Activated T-helper 17 cell treated with anti-CD3 and anti-CD28 coated beads, Interleukin-2, amount 50 U/mL, for 72 hours (primary cell): ENCODE measurements at regions not wholly inside any gene's neighbourhood (a gene's known extent, or its start where the extent isn't known, plus 50 kb on each side); places are given as distances from the start of the nearest gene placed in this dataset.
A peak's percentile ranks its signal among the peaks of the same experiment; 100 is the strongest.

Experiments
- ATAC-seq: fragments of 150-1000 bp; cut with Tn5 transposase; replicated peaks from 2 replicates; pipeline ENCODE4 v1.10.0; 2021; ENCODE audit warnings: mild to moderate bottlenecking, moderate library complexity
- H3K27ac Mint-ChIP-seq: one replicate; pipeline ENCODE4 v1.8.0; 2022; ENCODE audit warnings: mixed read lengths
- H3K27me3 Mint-ChIP-seq: one replicate; pipeline ENCODE4 v1.8.0; 2022; ENCODE audit warnings: mixed read lengths
- H3K36me3 Mint-ChIP-seq: one replicate; pipeline ENCODE4 v1.8.0; 2022; ENCODE audit warnings: low read depth, mild to moderate bottlenecking, mixed read lengths
- H3K4me1 Mint-ChIP-seq: one replicate; pipeline ENCODE4 v1.8.0; 2022; ENCODE audit warnings: mixed read lengths
- H3K4me3 Mint-ChIP-seq: one replicate; pipeline ENCODE4 v1.8.0; 2022; ENCODE audit warnings: mild to moderate bottlenecking, mixed read lengths
- H3K9me3 Mint-ChIP-seq: one replicate; pipeline ENCODE4 v1.8.0; 2022; ENCODE audit warnings: mixed read lengths

GRCh38 chr15:91769476-91769875 is 84.0 kb upstream of the SLCO3A1 start:
- H3K4me1 Mint-ChIP-seq, result no peaks in the 10 kb centered on the region
- no peaks in the 10 kb centered on the region for H3K36me3 Mint-ChIP-seq
- H3K27ac Mint-ChIP-seq, result no peak overlapping the region
- ATAC-seq, result no peak
- no peak overlapping the region for H3K4me3 Mint-ChIP-seq
- H3K27me3 Mint-ChIP-seq, result peaks cover 15% of the 10 kb centered on the region
- no peaks in the 10 kb centered on the region for H3K9me3 Mint-ChIP-seq

- no peak overlapping the region for H3K27ac Mint-ChIP-seq
- H3K4me1 Mint-ChIP-seq, result no peaks in the 10 kb centered on the region
- H3K9me3 Mint-ChIP-seq, result no peaks in the 10 kb centered on the region
- ATAC-seq, result no peak
- no peaks in the 10 kb centered on the region for H3K36me3 Mint-ChIP-seq
- H3K4me3 Mint-ChIP-seq, result no peak overlapping the region
- peaks cover 16% of the 10 kb centered on the region for H3K27me3 Mint-ChIP-seq
Observed at GRCh38 chr15:91769894-91770293, 83.6 kb upstream of the SLCO3A1 start.

DNA sequence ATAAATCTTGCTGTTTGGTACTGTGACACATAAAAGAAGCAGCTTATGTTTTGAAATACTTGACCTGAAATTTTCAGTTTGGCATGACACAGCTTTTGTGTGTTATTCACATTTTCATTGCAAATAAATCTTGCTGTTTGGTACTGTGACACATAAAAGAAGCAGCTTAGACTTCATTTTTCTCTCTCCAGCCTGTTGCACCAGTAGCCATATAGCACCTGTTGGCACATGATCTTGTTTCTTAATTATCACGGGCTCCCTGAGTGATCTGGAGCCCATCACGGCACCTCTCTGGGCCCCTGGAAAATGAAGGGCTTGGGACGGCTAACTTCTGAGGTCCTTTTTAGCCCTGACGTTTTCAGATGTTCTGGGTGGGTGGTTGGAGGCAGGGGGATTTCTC is 77.4 kb upstream of the SLCO3A1 start:
- Mint-ChIP-seq H3K4me3 (no peak overlapping the region), H3K36me3 (no peaks in the 10 kb centered on the region)
- ATAC-seq, result no peak

DNA sequence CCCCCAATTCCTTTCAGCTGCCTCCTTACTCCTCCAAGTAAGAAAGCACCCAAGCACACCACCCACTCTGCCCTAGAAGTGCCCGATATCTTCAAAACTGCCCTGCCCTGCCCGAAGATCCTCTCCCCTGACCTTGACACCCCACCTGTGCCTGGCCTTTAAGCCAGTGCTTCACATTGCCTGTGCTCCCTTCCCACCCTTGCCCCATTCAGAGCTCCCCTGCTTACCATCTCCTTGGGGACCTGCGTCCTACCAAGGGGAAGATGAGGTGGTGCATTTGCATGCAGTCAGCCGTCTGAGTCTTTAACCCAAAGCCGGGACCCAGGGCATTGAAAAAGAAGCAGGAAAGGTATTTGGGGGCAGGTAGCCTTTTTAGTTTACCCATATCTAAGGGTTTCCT is 73.5 kb upstream of the SLCO3A1 start:
- no peaks in the 10 kb centered on the region for H3K4me1 Mint-ChIP-seq
- no peaks in the 10 kb centered on the region for H3K9me3 Mint-ChIP-seq
- H3K36me3 Mint-ChIP-seq, result no peaks in the 10 kb centered on the region
- ATAC-seq, result no peak
- H3K4me3 Mint-ChIP-seq, result no peak overlapping the region
- H3K27me3 Mint-ChIP-seq, result peaks cover 16% of the 10 kb centered on the region
- H3K27ac Mint-ChIP-seq, result no peak overlapping the region

More for the DNA sequence above, 77.4 kb upstream of the SLCO3A1 start:
- Mint-ChIP-seq H3K27ac (no peak overlapping the region), H3K27me3 (peaks cover 22% of the 10 kb centered on the region), H3K9me3 (no peaks in the 10 kb centered on the region), H3K4me1 (no peaks in the 10 kb centered on the region)

- ATAC-seq, result no peak
- Mint-ChIP-seq H3K27ac (no peak overlapping the region), H3K4me1 (no peaks in the 10 kb centered on the region), H3K36me3 (no peaks in the 10 kb centered on the region), H3K27me3 (peaks cover 16% of the 10 kb centered on the region), H3K9me3 (no peaks in the 10 kb centered on the region), H3K4me3 (no peak overlapping the region)
Observed at GRCh38 chr15:91780387-91780786, 73.1 kb upstream of the SLCO3A1 start.

DNA sequence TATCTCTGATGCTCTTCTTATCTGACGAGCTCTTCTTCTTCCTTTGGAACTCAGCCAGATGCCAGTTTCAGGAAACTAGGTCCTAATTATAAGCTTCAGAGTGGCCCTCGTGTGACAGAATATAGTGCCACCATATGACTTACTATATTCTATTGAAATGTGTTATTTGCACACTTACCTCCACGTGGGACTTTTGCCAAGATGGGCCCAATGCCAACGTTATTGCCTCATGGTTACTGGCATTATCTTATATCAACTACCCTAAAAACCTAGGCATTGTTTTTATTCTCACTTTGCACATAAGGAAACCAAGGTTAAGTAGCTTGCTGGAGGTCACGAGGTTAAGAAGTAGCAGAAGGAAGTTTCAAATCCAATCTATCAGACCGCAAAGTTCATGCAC is 71.3 kb upstream of the SLCO3A1 start:
- Mint-ChIP-seq H3K27me3 (peaks cover 16% of the 10 kb centered on the region), H3K9me3 (no peaks in the 10 kb centered on the region)
- no peak for ATAC-seq

DNA sequence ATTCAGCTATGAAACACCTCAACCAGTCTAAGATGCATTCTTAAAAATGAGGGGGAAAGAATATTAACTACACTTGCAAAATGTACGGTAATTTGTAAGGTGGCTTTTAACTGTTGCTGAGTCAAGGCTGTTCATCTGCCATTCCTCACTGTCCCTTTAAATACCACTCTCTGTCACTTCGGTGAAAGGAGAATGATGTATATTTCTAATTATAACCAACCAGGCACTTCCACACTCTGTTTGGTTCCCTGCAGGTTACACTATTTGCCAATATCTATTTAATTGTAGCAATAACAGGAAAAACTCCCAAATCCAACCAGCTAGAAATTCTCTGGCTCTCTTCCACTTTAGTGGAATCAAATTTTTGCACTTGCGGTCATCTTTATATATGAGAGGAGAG is 70.5 kb upstream of the SLCO3A1 start:
- H3K36me3 Mint-ChIP-seq, result no peaks in the 10 kb centered on the region
- no peak overlapping the region for H3K27ac Mint-ChIP-seq
- no peaks in the 10 kb centered on the region for H3K4me1 Mint-ChIP-seq
- no peak for ATAC-seq
- peaks cover 11% of the 10 kb centered on the region for H3K27me3 Mint-ChIP-seq
- H3K4me3 Mint-ChIP-seq, result no peak overlapping the region
- no peaks in the 10 kb centered on the region for H3K9me3 Mint-ChIP-seq

More for the DNA sequence above, 71.3 kb upstream of the SLCO3A1 start:
- Mint-ChIP-seq H3K27ac (no peak overlapping the region), H3K4me1 (no peaks in the 10 kb centered on the region), H3K4me3 (no peak overlapping the region), H3K36me3 (no peaks in the 10 kb centered on the region)

- peaks cover 11% of the 10 kb centered on the region for H3K27me3 Mint-ChIP-seq
Observed at GRCh38 chr15:91783451-91783850, 70.1 kb upstream of the SLCO3A1 start.

DNA sequence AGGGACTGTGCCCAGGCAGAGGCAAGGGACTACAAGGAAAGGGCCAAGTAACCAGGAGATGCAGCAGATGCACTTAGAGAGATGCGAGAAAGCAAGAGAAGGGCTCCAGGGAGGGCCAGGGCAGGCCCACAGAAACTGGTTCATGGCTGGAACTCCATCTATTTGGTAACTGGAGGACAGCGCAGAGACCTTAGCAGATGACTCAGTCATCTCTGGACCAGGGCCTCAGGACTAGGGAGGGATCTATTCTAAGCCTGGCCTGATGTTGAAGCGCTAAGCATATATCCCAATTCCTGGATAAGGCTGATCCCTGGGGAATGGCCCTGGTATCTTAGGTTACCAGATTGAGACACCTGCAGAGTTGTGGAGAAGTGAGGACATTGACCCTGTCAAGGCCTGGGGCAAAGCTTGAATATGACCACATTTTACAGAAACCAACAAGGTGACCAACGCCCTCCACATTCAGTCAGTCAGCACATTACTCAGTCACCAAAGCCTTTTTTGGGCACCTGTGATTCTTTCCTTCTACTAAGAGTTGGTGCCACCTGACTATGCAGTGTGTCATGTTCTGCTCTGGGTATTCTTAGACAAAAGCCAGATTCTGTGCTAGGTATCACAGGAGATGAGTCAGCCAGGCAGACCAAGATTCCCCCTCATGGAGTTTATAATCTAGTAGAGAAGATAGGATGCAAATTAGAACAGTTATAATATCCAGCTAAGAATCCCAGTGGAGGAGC is 68.4 kb upstream of the SLCO3A1 start:
- Mint-ChIP-seq H3K4me3 (no peak overlapping the region), H3K27me3 (peaks cover 7% of the 10 kb centered on the region), H3K4me1 (no peaks in the 10 kb centered on the region), H3K27ac (no peak overlapping the region), H3K9me3 (no peaks in the 10 kb centered on the region), H3K36me3 (no peaks in the 10 kb centered on the region)
- peak; percentile 57 for ATAC-seq

More at GRCh38 chr15:91783451-91783850, 70.1 kb upstream of the SLCO3A1 start:
- Mint-ChIP-seq H3K4me1 (no peaks in the 10 kb centered on the region), H3K36me3 (no peaks in the 10 kb centered on the region), H3K27ac (no peak overlapping the region), H3K9me3 (no peaks in the 10 kb centered on the region), H3K4me3 (no peak overlapping the region)
- no peak for ATAC-seq

GRCh38 chr15:91787198-91787597 is 66.3 kb upstream of the SLCO3A1 start:
- H3K27me3 Mint-ChIP-seq, result peaks cover 6% of the 10 kb centered on the region
- no peak for ATAC-seq
- no peaks in the 10 kb centered on the region for H3K9me3 Mint-ChIP-seq
- H3K27ac Mint-ChIP-seq, result no peak overlapping the region
- no peaks in the 10 kb centered on the region for H3K4me1 Mint-ChIP-seq
- H3K36me3 Mint-ChIP-seq, result no peaks in the 10 kb centered on the region
- no peak overlapping the region for H3K4me3 Mint-ChIP-seq

DNA sequence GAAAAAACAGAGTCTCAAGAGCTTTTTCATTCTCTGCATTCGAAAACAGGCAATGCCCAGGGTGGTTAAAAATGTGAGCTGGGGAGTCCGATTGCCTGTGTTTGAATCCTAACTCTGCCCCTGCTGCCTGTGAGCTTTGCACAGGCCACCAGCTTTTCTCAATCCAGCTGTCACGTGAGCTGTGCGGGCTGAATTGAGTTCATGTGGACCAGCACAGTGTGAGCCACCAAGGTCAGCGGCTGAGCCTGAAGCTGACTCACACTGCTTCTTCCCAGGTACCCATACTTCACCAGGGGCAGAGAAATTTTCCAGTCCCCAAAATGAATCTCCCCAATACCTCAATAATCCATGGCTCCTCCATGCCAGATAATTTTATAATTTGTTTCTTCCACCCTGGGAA is 64.4 kb upstream of the SLCO3A1 start:
- Mint-ChIP-seq H3K36me3 (no peaks in the 10 kb centered on the region), H3K4me1 (no peaks in the 10 kb centered on the region), H3K27me3 (peaks cover 11% of the 10 kb centered on the region), H3K4me3 (no peak overlapping the region), H3K27ac (no peak overlapping the region), H3K9me3 (no peaks in the 10 kb centered on the region)
- no peak for ATAC-seq

- no peaks in the 10 kb centered on the region for H3K4me1 Mint-ChIP-seq
- no peak overlapping the region for H3K27ac Mint-ChIP-seq
- ATAC-seq, result no peak
- no peak overlapping the region for H3K4me3 Mint-ChIP-seq
- H3K9me3 Mint-ChIP-seq, result no peaks in the 10 kb centered on the region
- H3K36me3 Mint-ChIP-seq, result no peaks in the 10 kb centered on the region
- H3K27me3 Mint-ChIP-seq, result peaks cover 15% of the 10 kb centered on the region
Observed at GRCh38 chr15:91790836-91791235, 62.7 kb upstream of the SLCO3A1 start.

GRCh38 chr15:91793771-91794170 is 59.7 kb upstream of the SLCO3A1 start:
- Mint-ChIP-seq H3K27ac (no peak overlapping the region), H3K27me3 (peaks cover 16% of the 10 kb centered on the region), H3K4me3 (no peak overlapping the region), H3K9me3 (no peaks in the 10 kb centered on the region), H3K4me1 (no peaks in the 10 kb centered on the region), H3K36me3 (no peaks in the 10 kb centered on the region)
- ATAC-seq, result no peak

- Mint-ChIP-seq H3K4me1 (no peaks in the 10 kb centered on the region), H3K4me3 (no peak overlapping the region), H3K27ac (no peak overlapping the region), H3K27me3 (peaks cover 17% of the 10 kb centered on the region), H3K9me3 (no peaks in the 10 kb centered on the region), H3K36me3 (no peaks in the 10 kb centered on the region)
- ATAC-seq, result no peak
Observed at GRCh38 chr15:91795235-91795634, 58.3 kb upstream of the SLCO3A1 start.

- H3K27ac Mint-ChIP-seq, result no peak overlapping the region
- ATAC-seq, result no peak
- no peaks in the 10 kb centered on the region for H3K36me3 Mint-ChIP-seq
- no peaks in the 10 kb centered on the region for H3K4me1 Mint-ChIP-seq
- H3K4me3 Mint-ChIP-seq, result no peak overlapping the region
- peaks cover 15% of the 10 kb centered on the region for H3K27me3 Mint-ChIP-seq
- H3K9me3 Mint-ChIP-seq, result peaks cover 3% of the 10 kb centered on the region
Observed at GRCh38 chr15:91801836-91802534, 51.5 kb upstream of the SLCO3A1 start.
